GM21529 (cell line): ENCODE measurements at regions not wholly inside any gene's neighbourhood (a gene's known extent, or its start where the extent isn't known, plus 50 kb on each side); places are given as distances from the start of the nearest gene placed in this dataset.

Experiments used
- ATAC-seq: cut with Tn5 transposase; IDR thresholded peaks from one replicate; pipeline ENCODE4 v1.9.1; 2021; ENCODE audit not compliant: unreplicated experiment

DNA sequence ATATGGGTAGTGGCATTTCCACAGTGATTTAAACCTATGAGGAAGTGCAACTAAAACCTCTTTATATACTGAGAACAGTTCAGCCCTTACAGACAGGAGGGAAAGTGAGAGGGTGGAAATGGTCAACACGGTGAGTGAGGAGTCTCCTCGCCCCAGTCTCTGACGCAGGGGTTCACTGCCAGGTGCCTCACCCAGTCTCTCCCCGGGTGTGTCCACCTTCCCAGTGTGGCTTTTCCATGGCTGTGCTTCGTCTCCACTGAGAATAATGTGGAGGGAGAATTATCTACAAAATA, 116.6 kb upstream of the TOP3B start:
- no peak for ATAC-seq

DNA sequence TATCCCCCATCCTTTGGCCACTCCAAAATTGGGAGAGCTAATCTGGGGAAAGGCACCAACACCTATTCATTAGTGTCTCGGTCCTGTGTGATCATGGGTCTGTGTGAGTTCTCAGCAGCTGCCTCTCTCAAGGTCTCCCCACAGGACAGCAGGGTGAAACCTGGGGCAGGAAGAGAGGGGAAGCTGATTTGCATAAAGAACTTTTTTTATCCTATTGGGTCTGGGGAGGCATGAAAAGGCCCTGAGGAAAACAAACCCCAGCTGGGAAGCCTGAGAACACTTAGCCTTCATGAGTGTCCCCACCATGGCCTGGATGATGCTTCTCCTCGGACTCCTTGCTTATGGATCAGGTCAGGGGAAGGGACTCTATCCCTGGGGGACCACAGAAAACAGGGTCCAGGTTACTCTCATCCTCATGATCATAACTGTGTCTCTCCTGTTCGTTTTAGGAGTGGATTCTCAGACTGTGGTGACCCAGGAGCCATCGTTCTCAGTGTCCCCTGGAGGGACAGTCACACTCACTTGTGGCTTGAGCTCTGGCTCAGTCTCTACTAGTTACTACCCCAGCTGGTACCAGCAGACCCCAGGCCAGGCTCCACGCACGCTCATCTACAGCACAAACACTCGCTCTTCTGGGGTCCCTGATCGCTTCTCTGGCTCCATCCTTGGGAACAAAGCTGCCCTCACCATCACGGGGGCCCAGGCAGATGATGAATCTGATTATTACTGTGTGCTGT, 116.0 kb upstream of the TOP3B start:
- no peak for ATAC-seq

DNA sequence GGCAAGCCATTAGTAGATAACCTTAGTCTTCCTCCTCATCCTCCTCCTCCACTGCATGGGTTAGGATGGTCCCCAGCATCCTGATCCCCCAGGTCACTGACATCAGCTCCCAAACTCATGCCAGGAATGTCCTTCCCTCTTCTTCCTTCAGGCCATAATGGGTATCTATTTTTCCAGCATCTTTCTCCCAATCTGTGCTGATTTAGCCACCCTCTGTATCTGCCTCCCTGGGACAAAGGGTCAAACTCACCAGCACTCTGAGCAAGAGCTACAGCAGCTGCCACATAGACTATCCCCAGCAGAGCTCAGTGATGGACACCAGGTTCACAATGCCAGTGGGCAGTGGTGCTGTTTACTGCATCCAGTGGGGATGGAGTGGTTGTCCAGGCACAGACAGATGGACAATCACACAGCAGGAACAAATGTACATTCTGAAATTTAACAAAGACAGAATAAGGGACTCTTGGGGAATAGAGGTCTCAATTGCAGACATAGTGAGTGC, 115.2 kb upstream of the TOP3B start:
- no peak for ATAC-seq

DNA sequence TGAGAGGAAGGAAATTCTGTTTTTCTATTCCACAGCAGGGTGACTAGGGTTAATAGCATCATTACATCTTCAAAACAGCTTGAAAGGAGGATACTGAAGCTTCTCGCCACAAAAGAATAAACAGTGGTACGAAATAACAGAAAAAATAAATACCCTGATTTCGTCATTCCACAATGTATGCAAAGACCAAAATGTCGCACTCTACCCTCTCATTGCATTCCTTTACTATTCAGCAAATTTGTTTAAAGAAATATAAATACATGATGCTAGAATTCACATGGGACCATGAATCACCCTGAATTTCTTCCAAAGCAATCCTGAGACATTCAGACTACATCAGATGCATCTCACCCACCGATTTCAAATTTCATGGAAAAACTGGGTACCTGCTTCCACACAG, 112.3 kb upstream of the TOP3B start:
- ATAC-seq = no peak

DNA sequence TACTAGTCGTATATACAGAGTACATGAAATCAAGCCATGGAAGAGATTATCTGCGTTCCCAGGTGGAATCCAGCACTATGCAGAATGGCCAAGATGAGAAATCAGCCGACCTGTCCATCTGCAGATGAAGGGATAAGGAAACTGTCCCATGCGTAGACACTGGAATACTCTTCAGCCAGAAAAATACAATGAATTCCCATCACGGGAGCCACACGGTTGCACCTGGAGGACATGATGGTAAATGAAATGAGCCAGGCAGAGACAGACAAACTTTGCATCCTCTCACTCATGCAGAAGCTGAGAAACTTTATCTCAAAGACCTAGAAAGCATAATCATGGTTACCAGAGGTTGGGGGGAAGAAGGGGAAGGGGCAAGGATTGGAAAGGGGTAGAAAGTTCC, 111.9 kb upstream of the TOP3B start:
- ATAC-seq = no peak

DNA sequence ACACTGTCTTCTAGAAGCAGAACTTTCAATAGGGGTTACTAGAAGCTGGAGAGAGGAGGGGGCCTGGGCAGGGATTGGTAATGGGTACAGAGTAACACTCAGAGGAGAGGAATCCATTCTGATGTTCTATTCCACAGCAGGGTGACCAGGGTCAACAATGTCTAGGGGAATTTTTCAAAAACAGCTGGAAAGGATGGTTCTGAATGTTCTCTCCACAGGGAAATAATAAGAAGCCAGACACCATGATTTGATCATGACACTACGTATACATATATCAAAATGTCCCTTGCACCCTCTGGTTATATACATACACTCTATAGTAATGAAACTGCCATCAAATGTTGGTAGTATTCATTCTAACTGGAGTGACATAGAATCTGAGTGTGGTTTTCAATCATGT, 111.2 kb upstream of the TOP3B start:
- no peak for ATAC-seq

DNA sequence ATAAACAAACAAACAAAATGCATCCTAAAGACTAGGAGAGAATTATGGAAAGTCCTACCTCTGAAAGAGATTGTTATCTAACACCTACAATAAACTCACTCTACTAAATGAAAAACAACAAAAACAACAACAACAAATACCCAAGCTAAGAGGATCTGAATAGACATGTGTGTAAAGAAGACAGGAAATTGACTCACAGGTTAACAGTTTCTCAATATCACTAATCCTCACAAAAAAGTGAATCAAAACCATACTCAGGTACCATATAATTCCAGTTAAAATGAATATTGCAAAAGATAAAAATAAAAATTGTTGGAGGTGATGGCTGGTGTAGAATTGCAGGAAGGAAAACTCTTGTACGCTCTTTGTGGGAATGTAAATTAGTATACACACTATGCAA, 110.4 kb upstream of the TOP3B start:
- no peak for ATAC-seq

DNA sequence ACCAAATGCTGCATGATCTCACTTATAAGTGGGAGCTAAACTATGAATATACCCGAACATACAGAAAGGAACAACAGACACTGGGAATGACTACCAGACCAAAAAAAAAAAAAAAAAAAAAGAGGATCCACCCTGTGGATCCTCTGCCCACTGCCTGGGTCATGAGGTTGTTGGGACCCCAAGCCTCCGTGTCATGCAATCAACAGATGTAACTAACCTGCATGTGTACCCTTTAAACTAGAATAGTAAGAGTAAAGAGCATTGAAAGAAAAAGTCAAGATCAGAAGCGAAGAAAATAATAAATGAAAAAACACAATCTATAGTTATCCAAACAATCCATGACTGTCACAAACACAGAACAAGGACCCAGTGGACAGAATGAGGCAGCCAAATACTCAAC, 109.5 kb upstream of the TOP3B start:
- ATAC-seq = no peak

DNA sequence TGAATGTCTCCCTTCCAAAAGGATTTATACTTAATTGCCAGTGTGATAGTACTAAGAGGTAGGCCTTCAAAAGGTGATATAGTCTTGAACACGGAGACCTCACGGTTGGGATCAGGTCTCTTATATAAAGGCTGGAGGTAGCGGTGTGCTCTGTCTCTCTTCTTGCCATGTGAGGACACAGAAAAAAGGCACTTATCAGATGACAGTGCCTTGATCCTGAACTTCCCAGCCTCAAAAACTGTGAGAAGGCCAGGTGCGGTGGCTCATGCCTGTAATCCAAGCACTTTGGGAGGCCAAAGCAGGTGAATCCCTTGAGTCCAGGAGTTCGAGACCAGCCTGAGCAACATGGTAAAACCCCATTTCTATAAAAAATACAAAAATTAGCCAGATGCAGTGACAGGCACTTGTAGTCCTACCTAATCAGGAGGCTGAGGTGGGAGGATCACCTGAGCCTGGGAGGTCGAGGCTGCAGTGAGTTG, 108.9 kb upstream of the TOP3B start:
- no peak for ATAC-seq

DNA sequence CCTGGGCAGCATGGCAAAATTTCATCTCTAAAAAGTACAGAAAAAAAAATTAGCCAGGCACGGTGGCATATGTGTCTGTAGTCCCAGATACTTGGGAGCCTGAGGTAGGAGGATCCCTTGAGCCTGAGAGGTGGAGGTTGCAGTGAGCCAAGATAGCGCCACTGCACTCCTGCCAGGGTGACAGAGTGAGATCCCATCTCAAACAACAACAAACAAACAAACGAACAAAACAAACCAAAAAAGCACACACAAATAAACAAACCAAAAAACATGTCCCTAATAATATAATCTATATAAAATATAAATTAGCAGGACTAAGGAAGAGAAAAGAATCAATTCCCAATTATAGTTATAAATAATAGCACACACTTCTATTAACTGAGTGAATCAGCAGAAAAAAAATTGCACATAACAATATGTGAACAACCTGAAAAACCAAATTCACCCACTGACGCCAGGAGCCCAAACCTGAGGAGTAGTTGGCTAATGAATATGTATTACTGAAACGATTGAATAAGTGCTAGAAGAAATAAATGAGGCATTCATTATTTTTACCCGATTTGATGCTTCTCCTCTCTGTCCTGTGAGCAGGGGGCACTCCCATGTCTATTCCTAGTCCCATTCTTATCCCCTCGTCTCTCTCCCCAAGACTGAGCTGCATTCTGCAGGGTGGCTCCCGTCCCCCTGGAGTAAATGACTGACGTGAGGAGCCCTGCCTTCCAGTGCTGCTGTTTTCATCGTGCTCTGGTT, 108.2 kb upstream of the TOP3B start:
- no peak for ATAC-seq

DNA sequence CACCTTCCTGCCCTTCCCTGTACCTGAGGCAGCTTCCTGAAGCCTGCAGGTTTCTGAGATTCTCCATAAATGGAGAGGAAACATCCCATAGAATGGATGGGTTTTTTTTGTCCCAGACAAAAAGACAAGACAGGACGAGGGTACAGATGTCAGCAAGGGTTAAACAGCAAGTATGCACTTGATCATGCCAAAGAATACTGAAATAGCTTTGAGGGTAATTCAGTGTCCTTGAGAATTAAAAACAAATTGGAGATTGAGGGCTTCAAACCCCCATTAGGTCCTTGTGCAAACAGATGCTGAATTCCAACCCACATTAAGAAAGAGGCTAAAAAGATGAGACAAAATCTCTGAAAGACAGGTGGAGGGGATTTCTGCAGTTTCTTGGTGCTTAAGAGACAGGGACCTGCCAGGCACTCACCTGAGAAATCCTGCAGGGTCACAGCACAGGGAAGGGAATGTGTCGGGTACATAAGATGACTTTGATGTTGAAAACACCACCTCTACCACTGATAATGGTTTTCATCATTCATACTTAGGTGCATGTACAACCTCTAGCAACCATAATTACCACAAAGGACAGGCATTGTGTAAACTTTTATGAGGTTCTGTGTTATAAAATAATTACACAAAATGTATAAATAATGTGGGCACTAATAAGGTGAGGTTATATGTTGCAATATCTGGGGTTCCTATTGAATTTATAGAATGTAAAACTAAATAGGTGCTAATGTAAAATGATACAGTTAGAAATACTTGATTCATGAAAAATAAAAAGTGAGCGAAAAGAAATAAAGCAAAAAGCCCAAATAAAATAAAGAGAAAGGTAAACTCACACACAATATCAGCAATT, 107.1 kb upstream of the TOP3B start:
- ATAC-seq = no peak

DNA sequence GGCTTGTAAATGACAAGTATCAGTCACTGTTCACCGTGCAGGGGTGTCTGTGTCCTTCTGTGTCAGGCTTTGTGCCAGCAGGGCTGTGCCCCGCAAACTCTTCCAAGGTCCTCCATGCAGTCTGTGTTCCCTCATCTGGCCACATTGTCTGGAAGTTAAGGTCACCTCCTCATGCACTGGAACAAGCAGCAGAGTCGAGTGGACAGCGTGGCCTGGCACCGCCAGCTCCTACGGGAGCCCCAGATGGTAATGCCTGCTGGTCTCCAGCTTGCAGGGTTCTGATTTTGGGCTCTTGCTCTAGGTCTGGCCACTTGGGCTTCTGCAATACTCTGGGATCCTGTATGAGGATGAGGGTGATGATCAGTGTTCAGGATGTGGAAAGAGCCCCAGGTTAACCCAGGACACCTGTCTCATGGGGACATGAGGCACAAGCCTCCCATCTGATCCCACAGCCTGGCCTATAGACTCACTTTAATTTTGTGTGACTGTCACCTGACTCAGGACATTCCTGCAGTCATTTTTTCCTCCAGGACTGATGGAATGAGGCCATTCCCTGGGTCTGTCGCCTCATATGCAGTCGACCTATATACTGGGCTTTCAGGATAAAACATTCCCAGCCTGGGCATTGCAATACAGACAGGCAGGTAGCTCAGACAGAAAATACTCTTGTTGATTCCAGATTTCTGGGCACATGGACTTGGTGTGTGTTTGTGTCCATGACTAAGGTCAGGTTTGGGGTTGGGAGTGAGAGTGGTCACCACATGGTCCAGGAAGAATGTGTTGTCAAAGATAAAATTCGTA, 106.3 kb upstream of the TOP3B start:
- no peak for ATAC-seq

DNA sequence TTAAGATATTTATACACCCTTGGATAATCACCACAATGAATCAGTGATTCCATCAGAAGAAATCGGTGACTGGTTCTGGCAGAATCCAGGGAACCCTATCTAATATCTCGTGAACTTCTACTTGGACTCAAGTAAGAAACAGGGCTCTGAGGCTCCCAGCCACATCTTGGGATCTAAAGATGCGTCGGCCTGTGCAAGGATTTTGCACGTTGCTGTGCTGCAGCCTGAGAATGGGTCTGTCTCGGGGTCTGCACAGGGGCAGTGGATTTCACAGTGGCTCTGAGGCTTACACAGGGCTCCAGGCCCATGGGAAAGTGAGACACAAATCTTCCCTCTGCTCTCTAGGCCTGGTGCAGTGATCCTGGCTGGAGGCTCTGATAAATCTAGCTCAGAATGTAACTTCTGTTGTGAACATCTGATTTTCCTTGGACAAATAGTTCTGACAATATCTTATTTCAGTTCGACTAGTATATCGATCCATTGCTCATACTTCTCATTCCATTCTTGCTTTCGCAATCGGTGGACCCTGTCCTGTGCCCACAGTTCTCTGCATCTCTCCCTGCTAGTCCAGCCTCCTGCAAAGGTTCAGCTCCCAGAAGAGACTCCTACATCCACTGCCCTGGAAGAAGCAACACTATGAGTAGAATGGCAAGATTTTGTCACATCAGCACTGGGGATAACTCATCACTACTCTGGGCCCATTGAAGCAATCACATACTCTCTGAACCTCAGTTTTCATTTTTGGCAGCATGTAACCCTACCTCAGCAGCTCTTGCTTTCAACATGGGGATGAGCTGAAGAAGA, 105.5 kb upstream of the TOP3B start:
- no peak for ATAC-seq

DNA sequence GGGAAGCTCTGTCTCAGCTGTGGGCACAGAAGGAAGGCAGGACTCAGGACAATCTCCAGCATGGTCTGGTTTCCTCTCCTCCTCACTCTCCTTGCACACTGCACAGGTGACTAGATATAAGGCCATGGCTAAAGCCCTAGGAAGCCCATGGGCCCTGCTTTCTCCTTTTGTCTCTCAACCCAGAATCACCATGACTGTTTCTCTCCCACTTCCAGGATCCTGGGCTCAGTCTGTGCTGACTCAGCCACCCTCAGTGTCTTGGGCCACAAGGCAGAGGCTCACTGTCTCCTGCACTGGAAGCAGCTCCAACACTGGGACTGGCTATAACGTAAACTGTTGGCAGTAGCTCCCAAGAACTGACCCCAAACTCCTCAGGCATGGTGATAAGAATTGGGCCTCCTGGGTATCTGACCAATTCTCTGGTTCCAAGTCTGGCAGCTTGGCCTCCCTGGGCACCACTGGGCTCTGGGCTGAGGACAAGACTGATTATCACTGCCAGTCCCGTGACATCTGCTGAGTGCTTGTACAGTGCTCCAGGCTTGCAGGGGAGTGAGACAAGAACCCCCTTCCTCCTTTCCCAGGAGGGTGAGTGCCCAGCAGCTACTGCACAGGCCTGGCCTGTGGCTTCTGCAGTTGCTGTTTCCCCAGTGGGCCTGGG, 104.0 kb upstream of the TOP3B start:
- ATAC-seq = no peak

DNA sequence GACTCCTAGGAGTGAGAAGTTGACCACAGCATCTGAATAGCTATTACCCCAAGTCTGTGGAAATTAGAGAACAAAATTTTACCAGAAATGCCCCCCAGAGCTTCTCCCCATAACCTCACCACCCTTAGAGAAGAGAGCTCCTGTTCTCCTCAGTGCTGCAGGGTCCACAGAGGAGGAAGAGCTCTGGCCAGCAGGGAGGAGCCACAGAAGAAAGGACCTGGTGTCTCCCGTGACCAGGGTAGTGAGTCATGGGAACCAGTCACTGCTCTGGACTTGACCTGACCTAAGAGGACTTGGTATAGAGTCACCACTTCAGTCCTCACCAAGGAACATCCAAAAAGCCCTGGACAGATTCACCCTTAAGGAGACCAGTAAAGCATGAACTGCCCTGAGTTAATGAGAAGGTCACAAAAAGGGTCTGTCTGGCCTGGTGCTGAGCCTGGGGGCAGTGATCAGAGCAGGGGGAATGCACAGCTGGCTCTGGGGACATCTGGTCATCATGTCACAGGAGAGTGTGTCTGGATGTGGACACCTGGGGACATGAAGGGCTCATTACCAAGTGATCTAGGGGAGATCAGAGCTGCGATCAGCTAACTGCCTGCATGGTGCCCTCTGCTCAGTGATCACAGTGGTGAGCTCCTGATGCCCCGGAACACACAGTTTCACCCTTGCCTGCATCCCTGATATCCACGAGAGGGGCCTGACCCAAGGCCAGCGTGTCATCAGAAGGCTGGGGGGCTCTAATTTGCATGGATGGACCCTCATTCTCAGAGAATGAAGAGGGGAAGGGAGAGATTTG, 103.3 kb upstream of the TOP3B start:
- ATAC-seq = no peak

DNA sequence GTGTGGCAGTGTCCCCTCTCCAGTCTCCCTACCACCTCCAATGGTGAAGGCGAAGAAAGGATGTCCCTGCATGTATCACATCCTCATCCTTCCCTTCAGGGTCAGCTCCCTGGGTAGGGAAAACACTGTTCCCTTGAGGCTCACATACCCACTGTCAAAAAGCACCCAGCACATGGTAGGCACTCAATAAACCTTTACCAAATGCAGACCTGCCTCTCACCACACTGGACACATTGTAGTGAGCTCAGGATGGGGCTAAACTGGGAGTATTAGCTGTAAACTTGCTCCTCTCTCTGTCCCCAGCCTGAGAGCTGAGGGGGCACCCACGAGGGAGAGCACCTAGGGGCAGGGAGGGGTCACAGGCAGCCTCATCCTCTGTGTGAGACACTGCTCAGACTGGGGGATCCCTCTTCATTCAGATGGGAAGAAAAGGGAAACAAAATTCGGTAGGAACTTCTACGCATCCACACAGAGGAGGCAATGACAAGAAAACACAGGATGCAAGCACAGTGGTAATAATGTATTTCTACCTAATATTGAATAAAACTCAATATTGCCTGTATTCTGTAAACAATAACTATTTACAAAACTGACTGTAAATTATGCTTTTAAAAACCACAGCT, 101.6 kb upstream of the TOP3B start:
- no peak for ATAC-seq

DNA sequence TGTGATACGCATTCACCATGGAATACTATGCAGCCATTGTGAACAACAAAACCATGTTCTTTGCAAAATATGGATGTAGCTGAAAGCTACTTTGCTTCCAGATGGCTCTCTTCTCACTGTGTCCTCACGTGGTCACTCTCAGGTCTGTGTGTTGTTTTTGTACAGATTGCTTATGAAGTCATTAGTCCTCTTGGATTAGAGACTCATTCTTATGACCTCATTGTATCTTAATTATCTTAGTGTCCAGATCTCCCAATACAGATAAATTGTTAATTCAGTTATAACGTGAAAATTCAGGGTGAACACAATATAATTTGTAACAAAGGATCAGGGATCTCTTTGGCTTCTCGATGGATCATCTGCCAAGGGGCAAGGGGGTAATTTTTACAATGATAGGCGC, 100.4 kb upstream of the TOP3B start:
- no peak for ATAC-seq

DNA sequence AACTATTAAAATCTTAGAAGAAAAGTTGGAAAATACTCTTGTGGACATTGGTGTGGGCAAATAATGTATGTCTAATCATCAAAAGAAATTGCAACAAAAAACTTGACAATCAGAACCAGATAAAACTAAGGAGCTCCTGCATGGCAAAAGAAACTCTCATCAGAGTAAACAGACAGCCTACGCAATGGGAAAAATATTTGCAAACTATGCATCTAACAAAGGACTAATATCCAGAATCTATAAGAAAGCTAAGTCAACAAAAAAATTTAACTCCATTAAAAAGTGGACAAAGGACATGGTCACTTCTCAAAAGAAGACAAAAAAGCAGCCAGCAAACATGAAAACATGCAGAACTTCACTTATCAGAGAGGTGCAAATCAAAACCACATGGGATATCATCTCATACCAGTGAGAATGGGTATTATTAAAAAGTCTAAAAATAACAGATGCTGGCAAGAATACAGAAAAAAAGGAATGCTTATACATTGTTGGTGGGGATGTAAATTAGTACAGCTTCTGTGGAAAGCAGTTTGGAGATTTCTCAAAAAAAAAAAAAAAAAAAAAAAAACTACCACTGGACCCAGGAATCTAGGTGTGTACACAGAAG, 99.7 kb upstream of the TOP3B start:
- ATAC-seq = no peak
